ENCODE measurements at regions not wholly inside any gene's neighbourhood (a gene's known extent, or its start where the extent isn't known, plus 50 kb on each side); places are given as distances from the start of the nearest gene placed in this dataset.
"Not testable (repeated sequence)": the region's sequence is repeated elsewhere in the genome, so short reads cannot be mapped to it uniquely, and the experiment has no call there.

- not testable (repeated sequence) for H3K4me1 ChIP-seq (ENCODE audit: control insufficient read depth in 1 of 2, insufficient read depth in 2 of 2, low read length in 2 of 2); H3K9me3 ChIP-seq (ENCODE audit: control insufficient read depth in 1 of 2, low read length in 2 of 2); H3K9ac ChIP-seq (ENCODE audit: low read depth in 1 of 2, low read length in 2 of 2); H3K36me3 ChIP-seq (ENCODE audit: control insufficient read depth in 1 of 2, insufficient read depth in 2 of 2, low read length in 2 of 2); H3K4me3 ChIP-seq (ENCODE audit: low read depth in 1 of 2, low read length in 2 of 2); H3K27ac ChIP-seq (ENCODE audit: low read depth, low read length); H3K27me3 ChIP-seq (ENCODE audit: control insufficient read depth in 1 of 2, insufficient read depth in 2 of 2, low read length in 2 of 2)
Measured at GRCh38 chr12:75854137-75854536, 177.4 kb downstream of the PHLDA1 start.

GRCh38 chr12:75853626-75854025 is 177.9 kb downstream of the PHLDA1 start:
- no peak overlapping the region for H3K9ac ChIP-seq (ENCODE audit: low read depth in 1 of 2, low read length in 2 of 2)
- no peak overlapping the region for H3K4me3 ChIP-seq (ENCODE audit: low read depth in 1 of 2, low read length in 2 of 2)
- no peaks in the 10 kb centered on the region for H3K27me3 ChIP-seq (ENCODE audit: control insufficient read depth in 1 of 2, insufficient read depth in 2 of 2, low read length in 2 of 2)
- no peaks in the 10 kb centered on the region for H3K9me3 ChIP-seq (ENCODE audit: control insufficient read depth in 1 of 2, low read length in 2 of 2)
- H3K4me1 ChIP-seq (ENCODE audit: control insufficient read depth in 1 of 2, insufficient read depth in 2 of 2, low read length in 2 of 2): no peaks in the 10 kb centered on the region
- no peak overlapping the region for H3K27ac ChIP-seq (ENCODE audit: low read depth, low read length)
- no peaks in the 10 kb centered on the region for H3K36me3 ChIP-seq (ENCODE audit: control insufficient read depth in 1 of 2, insufficient read depth in 2 of 2, low read length in 2 of 2)

- H3K9me3 ChIP-seq (ENCODE audit: control insufficient read depth in 1 of 2, low read length in 2 of 2): no peaks in the 10 kb centered on the region
- H3K36me3 ChIP-seq (ENCODE audit: control insufficient read depth in 1 of 2, insufficient read depth in 2 of 2, low read length in 2 of 2): no peaks in the 10 kb centered on the region
- H3K4me3 ChIP-seq (ENCODE audit: low read depth in 1 of 2, low read length in 2 of 2): no peak overlapping the region
- H3K9ac ChIP-seq (ENCODE audit: low read depth in 1 of 2, low read length in 2 of 2): no peak overlapping the region
- no peaks in the 10 kb centered on the region for H3K27me3 ChIP-seq (ENCODE audit: control insufficient read depth in 1 of 2, insufficient read depth in 2 of 2, low read length in 2 of 2)
- no peaks in the 10 kb centered on the region for H3K4me1 ChIP-seq (ENCODE audit: control insufficient read depth in 1 of 2, insufficient read depth in 2 of 2, low read length in 2 of 2)
- no peak overlapping the region for H3K27ac ChIP-seq (ENCODE audit: low read depth, low read length)
Measured at GRCh38 chr12:75852956-75853355, 178.6 kb downstream of the PHLDA1 start.

- no peak overlapping the region for H3K4me3 ChIP-seq (ENCODE audit: low read depth in 1 of 2, low read length in 2 of 2)
- H3K36me3 ChIP-seq (ENCODE audit: control insufficient read depth in 1 of 2, insufficient read depth in 2 of 2, low read length in 2 of 2): no peaks in the 10 kb centered on the region
- no peaks in the 10 kb centered on the region for H3K9me3 ChIP-seq (ENCODE audit: control insufficient read depth in 1 of 2, low read length in 2 of 2)
- H3K27me3 ChIP-seq (ENCODE audit: control insufficient read depth in 1 of 2, insufficient read depth in 2 of 2, low read length in 2 of 2): no peaks in the 10 kb centered on the region
- no peak overlapping the region for H3K27ac ChIP-seq (ENCODE audit: low read depth, low read length)
- H3K4me1 ChIP-seq (ENCODE audit: control insufficient read depth in 1 of 2, insufficient read depth in 2 of 2, low read length in 2 of 2): no peaks in the 10 kb centered on the region
- H3K9ac ChIP-seq (ENCODE audit: low read depth in 1 of 2, low read length in 2 of 2): no peak overlapping the region
Measured at GRCh38 chr12:75852143-75852542, 179.4 kb downstream of the PHLDA1 start.

- Histone ChIP-seq H3K4me1 (ENCODE audit: control insufficient read depth in 1 of 2, insufficient read depth in 2 of 2, low read length in 2 of 2) (no peaks in the 10 kb centered on the region), H3K36me3 (ENCODE audit: control insufficient read depth in 1 of 2, insufficient read depth in 2 of 2, low read length in 2 of 2) (no peaks in the 10 kb centered on the region), H3K27ac (ENCODE audit: low read depth, low read length) (no peak overlapping the region), H3K4me3 (ENCODE audit: low read depth in 1 of 2, low read length in 2 of 2) (no peak overlapping the region), H3K9ac (ENCODE audit: low read depth in 1 of 2, low read length in 2 of 2) (no peak overlapping the region), H3K27me3 (ENCODE audit: control insufficient read depth in 1 of 2, insufficient read depth in 2 of 2, low read length in 2 of 2) (no peaks in the 10 kb centered on the region), H3K9me3 (ENCODE audit: control insufficient read depth in 1 of 2, low read length in 2 of 2) (peaks cover 0 to 6% of the 10 kb centered on the region in 2 donors)
Measured at GRCh38 chr12:75850721-75851462, 180.7 kb downstream of the PHLDA1 start.

GRCh38 chr12:75848961-75849360 is 182.6 kb downstream of the PHLDA1 start:
- Histone ChIP-seq H3K4me3 (ENCODE audit: low read depth in 1 of 2, low read length in 2 of 2) (no peak overlapping the region), H3K27ac (ENCODE audit: low read depth, low read length) (no peak overlapping the region), H3K4me1 (ENCODE audit: control insufficient read depth in 1 of 2, insufficient read depth in 2 of 2, low read length in 2 of 2) (no peaks in the 10 kb centered on the region), H3K27me3 (ENCODE audit: control insufficient read depth in 1 of 2, insufficient read depth in 2 of 2, low read length in 2 of 2) (no peaks in the 10 kb centered on the region), H3K9ac (ENCODE audit: low read depth in 1 of 2, low read length in 2 of 2) (no peak overlapping the region), H3K36me3 (ENCODE audit: control insufficient read depth in 1 of 2, insufficient read depth in 2 of 2, low read length in 2 of 2) (no peaks in the 10 kb centered on the region), H3K9me3 (ENCODE audit: control insufficient read depth in 1 of 2, low read length in 2 of 2) (peaks cover 0 to 7% of the 10 kb centered on the region in 2 donors)

- no peaks in the 10 kb centered on the region for H3K27me3 ChIP-seq (ENCODE audit: control insufficient read depth in 1 of 2, insufficient read depth in 2 of 2, low read length in 2 of 2)
- H3K27ac ChIP-seq (ENCODE audit: low read depth, low read length): no peak overlapping the region
- H3K4me1 ChIP-seq (ENCODE audit: control insufficient read depth in 1 of 2, insufficient read depth in 2 of 2, low read length in 2 of 2): no peaks in the 10 kb centered on the region
- peaks cover 0 to 7% of the 10 kb centered on the region in 2 donors for H3K9me3 ChIP-seq (ENCODE audit: control insufficient read depth in 1 of 2, low read length in 2 of 2)
- H3K9ac ChIP-seq (ENCODE audit: low read depth in 1 of 2, low read length in 2 of 2): no peak overlapping the region
- H3K4me3 ChIP-seq (ENCODE audit: low read depth in 1 of 2, low read length in 2 of 2): no peak overlapping the region
- H3K36me3 ChIP-seq (ENCODE audit: control insufficient read depth in 1 of 2, insufficient read depth in 2 of 2, low read length in 2 of 2): no peaks in the 10 kb centered on the region
Measured at GRCh38 chr12:75848431-75848925, 183.1 kb downstream of the PHLDA1 start.

- Histone ChIP-seq H3K4me3 (ENCODE audit: low read depth in 1 of 2, low read length in 2 of 2) (no peak overlapping the region), H3K9ac (ENCODE audit: low read depth in 1 of 2, low read length in 2 of 2) (no peak overlapping the region), H3K27me3 (ENCODE audit: control insufficient read depth in 1 of 2, insufficient read depth in 2 of 2, low read length in 2 of 2) (no peaks in the 10 kb centered on the region), H3K36me3 (ENCODE audit: control insufficient read depth in 1 of 2, insufficient read depth in 2 of 2, low read length in 2 of 2) (no peaks in the 10 kb centered on the region), H3K4me1 (ENCODE audit: control insufficient read depth in 1 of 2, insufficient read depth in 2 of 2, low read length in 2 of 2) (no peaks in the 10 kb centered on the region), H3K9me3 (ENCODE audit: control insufficient read depth in 1 of 2, low read length in 2 of 2) (peaks cover 0 to 7% of the 10 kb centered on the region in 2 donors), H3K27ac (ENCODE audit: low read depth, low read length) (no peak overlapping the region)
Measured at GRCh38 chr12:75846102-75846501, 185.5 kb downstream of the PHLDA1 start.

- H3K27me3 ChIP-seq (ENCODE audit: control insufficient read depth in 1 of 2, insufficient read depth in 2 of 2, low read length in 2 of 2): no peaks in the 10 kb centered on the region
- no peaks in the 10 kb centered on the region for H3K4me1 ChIP-seq (ENCODE audit: control insufficient read depth in 1 of 2, insufficient read depth in 2 of 2, low read length in 2 of 2)
- no peak overlapping the region for H3K27ac ChIP-seq (ENCODE audit: low read depth, low read length)
- no peak overlapping the region for H3K4me3 ChIP-seq (ENCODE audit: low read depth in 1 of 2, low read length in 2 of 2)
- peaks cover 0 to 7% of the 10 kb centered on the region in 2 donors for H3K9me3 ChIP-seq (ENCODE audit: control insufficient read depth in 1 of 2, low read length in 2 of 2)
- H3K9ac ChIP-seq (ENCODE audit: low read depth in 1 of 2, low read length in 2 of 2): no peak overlapping the region
- no peaks in the 10 kb centered on the region for H3K36me3 ChIP-seq (ENCODE audit: control insufficient read depth in 1 of 2, insufficient read depth in 2 of 2, low read length in 2 of 2)
Measured at GRCh38 chr12:75844985-75845384, 186.6 kb downstream of the PHLDA1 start.

- Histone ChIP-seq H3K27me3 (ENCODE audit: control insufficient read depth in 1 of 2, insufficient read depth in 2 of 2, low read length in 2 of 2) (no peaks in the 10 kb centered on the region), H3K9ac (ENCODE audit: low read depth in 1 of 2, low read length in 2 of 2) (no peak overlapping the region), H3K9me3 (ENCODE audit: control insufficient read depth in 1 of 2, low read length in 2 of 2) (peaks cover 0 to 7% of the 10 kb centered on the region in 2 donors), H3K4me1 (ENCODE audit: control insufficient read depth in 1 of 2, insufficient read depth in 2 of 2, low read length in 2 of 2) (no peaks in the 10 kb centered on the region), H3K36me3 (ENCODE audit: control insufficient read depth in 1 of 2, insufficient read depth in 2 of 2, low read length in 2 of 2) (no peaks in the 10 kb centered on the region), H3K4me3 (ENCODE audit: low read depth in 1 of 2, low read length in 2 of 2) (no peak overlapping the region), H3K27ac (ENCODE audit: low read depth, low read length) (no peak overlapping the region)
Measured at GRCh38 chr12:75844049-75844770, 187.4 kb downstream of the PHLDA1 start.
